ENCODE measurements at regions not wholly inside any gene's neighbourhood (a gene's known extent, or its start where the extent isn't known, plus 50 kb on each side); places are given as distances from the start of the nearest gene placed in this dataset.

DNA sequence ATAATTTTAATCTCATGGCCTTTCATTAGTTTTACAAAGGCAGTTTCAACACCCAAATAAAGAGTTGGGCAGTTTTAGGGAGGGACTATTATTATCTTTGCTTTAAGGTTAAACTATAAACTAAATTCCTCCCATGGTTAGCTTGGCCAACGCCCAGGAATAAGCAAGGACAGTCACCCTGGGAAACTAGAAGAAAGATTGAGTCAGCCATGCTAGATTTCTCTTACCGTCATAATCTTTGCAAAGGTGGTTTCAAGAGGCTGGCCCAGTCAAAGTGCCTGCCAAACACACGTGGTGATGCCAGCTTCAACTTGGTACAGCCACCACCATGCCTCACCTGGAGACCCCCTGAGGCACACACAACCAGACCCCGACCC lies 317.4 kb upstream of the SP8 start:
- Histone ChIP-seq H3K9me3 (replicated peaks; ENCODE audit: control insufficient read depth, insufficient read depth, low read length) (no peaks in the 10 kb centered on the region), H2AFZ (ENCODE audit: low read depth, low read length) (no peak overlapping the region), H3K4me2 (ENCODE audit: insufficient read depth, low read length) (no peak overlapping the region), H3K4me3 (replicated peaks in 1 of 3; ENCODE audit: insufficient read depth in 1 of 3, low read depth in 1 of 3, low read length in 3 of 3) (no peak overlapping the region), H3K27ac (ENCODE audit: insufficient read depth, low read depth, low read length) (no peak overlapping the region), H3K4me1 (ENCODE audit: control insufficient read depth, extremely low read depth, insufficient read depth, low read length) (no peaks in the 10 kb centered on the region), H3K36me3 (ENCODE audit: control insufficient read depth in 2 of 2, extremely low read depth in 1 of 2, insufficient read depth in 2 of 2, low read length in 2 of 2) (no peaks in the 10 kb centered on the region), H3K79me2 (ENCODE audit: control insufficient read depth, insufficient read depth, low read length) (no peaks in the 10 kb centered on the region), H4K20me1 (replicated peaks; ENCODE audit: control insufficient read depth, extremely low read depth, insufficient read depth, low read length) (no peaks in the 10 kb centered on the region), H3K9me1 (replicated peaks; ENCODE audit: control insufficient read depth, extremely low read depth, insufficient read depth, low read length) (no peaks in the 10 kb centered on the region), H3K27me3 (ENCODE audit: control insufficient read depth in 2 of 2, insufficient read depth in 2 of 2, low read length in 2 of 2) (no peaks in the 10 kb centered on the region), H3K9ac (replicated peaks; ENCODE audit: extremely low read depth, insufficient read depth, low read length) (no peak overlapping the region)
- intact Hi-C loops (cut with micrococcal nuclease) (no loop called here), dilution Hi-C loops (cut with MboI; ENCODE audit: extremely low pct_ligation_motif_present, low sequenced_read_pairs) (no loop called here)
- POLR2A ChIA-PET: no interaction called here
- no peak for TF ChIP-seq POLR2AphosphoS5 (IDR thresholded peaks at IDR 0.05; ENCODE audit: insufficient read depth, low read depth, low read length)
- no peak for TF ChIP-seq POLR2A (IDR thresholded peaks at IDR 0.05; ENCODE audit: low read depth, low read length)
- TF ChIP-seq JUN (IDR thresholded peaks at IDR 0.05; ENCODE audit: borderline replicate concordance, insufficient read depth, insufficient read length, low read depth): no peak
- no peak for TF ChIP-seq FOS (IDR thresholded peaks at IDR 0.05; ENCODE audit: borderline replicate concordance, insufficient read depth, low read length)
- TF ChIP-seq EZH2 (IDR thresholded peaks at IDR 0.05; ENCODE audit: borderline replicate concordance, low read depth, low read length, severe bottlenecking): no peak
- no peak for TF ChIP-seq GATA2 (IDR thresholded peaks at IDR 0.05; ENCODE audit: insufficient read depth, insufficient read length, low read depth, low read length)
- TF ChIP-seq MYC (IDR thresholded peaks at IDR 0.05; ENCODE audit: low read depth, low read length): no peak
- TF ChIP-seq, protein P1, sequence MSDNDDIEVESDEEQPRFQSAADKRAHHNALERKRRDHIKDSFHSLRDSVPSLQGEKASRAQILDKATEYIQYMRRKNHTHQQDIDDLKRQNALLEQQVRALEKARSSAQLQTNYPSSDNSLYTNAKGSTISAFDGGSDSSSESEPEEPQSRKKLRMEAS (IDR thresholded peaks at IDR 0.05; ENCODE audit: insufficient read depth, insufficient read length): no peak
- TF ChIP-seq, protein P2, sequence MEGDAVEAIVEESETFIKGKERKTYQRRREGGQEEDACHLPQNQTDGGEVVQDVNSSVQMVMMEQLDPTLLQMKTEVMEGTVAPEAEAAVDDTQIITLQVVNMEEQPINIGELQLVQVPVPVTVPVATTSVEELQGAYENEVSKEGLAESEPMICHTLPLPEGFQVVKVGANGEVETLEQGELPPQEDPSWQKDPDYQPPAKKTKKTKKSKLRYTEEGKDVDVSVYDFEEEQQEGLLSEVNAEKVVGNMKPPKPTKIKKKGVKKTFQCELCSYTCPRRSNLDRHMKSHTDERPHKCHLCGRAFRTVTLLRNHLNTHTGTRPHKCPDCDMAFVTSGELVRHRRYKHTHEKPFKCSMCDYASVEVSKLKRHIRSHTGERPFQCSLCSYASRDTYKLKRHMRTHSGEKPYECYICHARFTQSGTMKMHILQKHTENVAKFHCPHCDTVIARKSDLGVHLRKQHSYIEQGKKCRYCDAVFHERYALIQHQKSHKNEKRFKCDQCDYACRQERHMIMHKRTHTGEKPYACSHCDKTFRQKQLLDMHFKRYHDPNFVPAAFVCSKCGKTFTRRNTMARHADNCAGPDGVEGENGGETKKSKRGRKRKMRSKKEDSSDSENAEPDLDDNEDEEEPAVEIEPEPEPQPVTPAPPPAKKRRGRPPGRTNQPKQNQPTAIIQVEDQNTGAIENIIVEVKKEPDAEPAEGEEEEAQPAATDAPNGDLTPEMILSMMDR (IDR thresholded peaks at IDR 0.05; ENCODE audit: extremely low read depth in 1 of 2, insufficient read depth in 1 of 2, low read depth in 1 of 2, low read length in 2 of 2): no peak
- FAIRE-seq (no peak), DNase-seq (ENCODE audit: low read depth, low spot score) (no peak)
- BruUV-seq (replicated peaks): no TSS peak
- CTCF ChIA-PET: no interaction called here

Data from endothelial cell of umbilical vein (primary cell).